Breast epithelium (tissue), 4 donors: ENCODE measurements at regions not wholly inside any gene's neighbourhood (a gene's known extent, or its start where the extent isn't known, plus 50 kb on each side); places are given as distances from the start of the nearest gene placed in this dataset.

Experiments used
- DNase-seq, 2 donors: peaks; one replicate each; pipeline ENCODE4 v3.0.0-alpha.2; 2019; ENCODE audit warnings: low spot score in 2 of 2
- H3K27ac ChIP-seq, 2 donors: fragments of 200-600 bp; sonication (generic) in 1 of 2; one replicate each; pipeline ENCODE4 v1.5.1; 2016 to 2019; ENCODE audit warnings: mild to moderate bottlenecking in 1 of 2
- H3K27me3 ChIP-seq, 2 donors: fragments of 200-600 bp; sonication (generic) in 1 of 2; one replicate each; pipeline versions ENCODE4 v1.5.1 to v1.6.0; 2017 to 2019; ENCODE audit warnings: control low read depth in 1 of 2, mild to moderate bottlenecking in 1 of 2
- H3K36me3 ChIP-seq: fragments of 200-600 bp; one replicate; pipeline ENCODE4 v1.5.1; 2019
- H3K4me1 ChIP-seq, 2 donors: fragments of 200-600 bp; sonication (generic); one replicate each; pipeline ENCODE4 v1.5.1; 2016 to 2019; ENCODE audit warnings: control low read depth in 1 of 2
- H3K4me3 ChIP-seq, 3 donors: fragments of 200-600 bp; sonication (generic); 1 replicate in 2 of 3; 2 replicates in 1 of 3; pipeline ENCODE4 v1.5.1; 2016 to 2019; ENCODE audit warnings: mild to moderate bottlenecking in 3 of 3, moderate library complexity in 2 of 3
- H3K9me3 ChIP-seq, 2 donors: fragments of 200-600 bp; sonication (generic) in 1 of 2; one replicate each; pipeline ENCODE4 v1.5.1; 2016 to 2019; ENCODE audit warnings: control low read depth in 1 of 2
- POLR2A ChIP-seq: fragments of 450-650 bp; IDR thresholded peaks from one replicate; pipeline ENCODE4 v1.6.1; 2016; ENCODE audit warnings: antibody characterized with exemption, mild to moderate bottlenecking, moderate library complexity
- POLR2AphosphoS5 ChIP-seq, 3 donors: sonication (generic); formaldehyde crosslinking; IDR thresholded peaks; one replicate each; pipeline ENCODE4 v1.6.1; 2017; ENCODE audit warnings: antibody characterized with exemption in 3 of 3
- intact Hi-C: fragments of 100-400 bp; cut with DNase I; formaldehyde crosslinking; loops from one replicate; pipeline ENCODE4 v1.15.1; 2023; ENCODE audit warnings: low total_unique reads
- TF ChIP-seq, protein P1 (sequence below), 3 donors: fragments of 450-650 bp; IDR thresholded peaks; one replicate each; pipeline ENCODE4 v1.5.1; 2016 to 2017; ENCODE audit warnings: antibody characterized with exemption in 3 of 3, mild to moderate bottlenecking in 3 of 3, moderate library complexity in 3 of 3

DNA sequence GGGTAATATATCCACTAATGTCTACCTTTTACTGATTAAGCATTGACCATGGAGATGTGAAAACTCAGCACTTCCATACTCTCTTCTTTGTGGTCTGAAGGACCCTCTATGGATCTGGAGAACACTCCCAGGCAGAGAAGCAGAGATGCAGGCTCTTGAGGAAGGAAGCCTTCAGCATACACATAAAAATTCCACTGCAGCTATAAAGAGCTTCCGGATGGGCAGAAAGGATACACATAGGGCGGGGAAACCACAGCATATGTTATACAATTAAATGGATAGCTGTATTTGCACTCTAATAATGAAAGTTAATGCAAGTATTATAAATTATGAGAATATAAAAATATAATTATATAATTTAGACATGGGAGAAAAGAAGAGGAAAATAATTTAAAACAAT is 1258.2 kb upstream of the ALCAM start:
- Histone ChIP-seq H3K27ac (no peak overlapping the region), H3K4me3 (no peak overlapping the region), H3K4me1 (no peaks in the 10 kb centered on the region), H3K36me3 (no peaks in the 10 kb centered on the region), H3K9me3 (no peaks in the 10 kb centered on the region), H3K27me3 (no peaks in the 10 kb centered on the region)
- DNase-seq = no peak
- intact Hi-C loops = no loop called here
- TF ChIP-seq POLR2AphosphoS5 (IDR thresholded peaks at IDR 0.05) = no peak
- TF ChIP-seq, protein P1, sequence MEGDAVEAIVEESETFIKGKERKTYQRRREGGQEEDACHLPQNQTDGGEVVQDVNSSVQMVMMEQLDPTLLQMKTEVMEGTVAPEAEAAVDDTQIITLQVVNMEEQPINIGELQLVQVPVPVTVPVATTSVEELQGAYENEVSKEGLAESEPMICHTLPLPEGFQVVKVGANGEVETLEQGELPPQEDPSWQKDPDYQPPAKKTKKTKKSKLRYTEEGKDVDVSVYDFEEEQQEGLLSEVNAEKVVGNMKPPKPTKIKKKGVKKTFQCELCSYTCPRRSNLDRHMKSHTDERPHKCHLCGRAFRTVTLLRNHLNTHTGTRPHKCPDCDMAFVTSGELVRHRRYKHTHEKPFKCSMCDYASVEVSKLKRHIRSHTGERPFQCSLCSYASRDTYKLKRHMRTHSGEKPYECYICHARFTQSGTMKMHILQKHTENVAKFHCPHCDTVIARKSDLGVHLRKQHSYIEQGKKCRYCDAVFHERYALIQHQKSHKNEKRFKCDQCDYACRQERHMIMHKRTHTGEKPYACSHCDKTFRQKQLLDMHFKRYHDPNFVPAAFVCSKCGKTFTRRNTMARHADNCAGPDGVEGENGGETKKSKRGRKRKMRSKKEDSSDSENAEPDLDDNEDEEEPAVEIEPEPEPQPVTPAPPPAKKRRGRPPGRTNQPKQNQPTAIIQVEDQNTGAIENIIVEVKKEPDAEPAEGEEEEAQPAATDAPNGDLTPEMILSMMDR (IDR thresholded peaks at IDR 0.05) = no peak
- no peak for TF ChIP-seq POLR2A

DNA sequence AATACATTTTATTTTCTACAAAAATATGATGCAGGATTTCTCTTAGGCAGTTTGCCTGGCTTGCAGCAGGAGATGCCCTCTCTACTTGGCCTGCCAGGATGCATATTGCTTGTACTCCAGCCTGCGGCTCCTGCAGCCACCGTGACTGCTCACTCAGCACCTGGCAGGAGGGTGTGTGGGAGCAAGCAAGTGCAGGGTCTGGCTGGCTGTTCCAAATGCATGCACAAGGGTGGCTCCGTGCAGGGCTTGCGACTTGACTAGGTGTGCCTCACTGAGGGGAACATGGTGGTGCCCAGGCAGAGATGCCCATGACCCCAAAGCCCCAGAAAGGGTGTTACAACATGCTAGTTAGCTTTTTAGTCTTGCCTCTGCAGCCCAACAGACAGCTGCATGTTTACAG is 1240.2 kb upstream of the ALCAM start:
- Histone ChIP-seq H3K36me3 (no peaks in the 10 kb centered on the region), H3K4me3 (no peak overlapping the region), H3K27ac (no peak overlapping the region), H3K27me3 (no peaks in the 10 kb centered on the region), H3K4me1 (no peaks in the 10 kb centered on the region), H3K9me3 (peaks cover 0 to 4% of the 10 kb centered on the region in 2 donors)
- no peak for DNase-seq
- intact Hi-C loops = no loop called here
- TF ChIP-seq POLR2AphosphoS5 (IDR thresholded peaks at IDR 0.05) (no peak), POLR2A (no peak)
- TF ChIP-seq, protein P1 (IDR thresholded peaks at IDR 0.05) = no peak

DNA sequence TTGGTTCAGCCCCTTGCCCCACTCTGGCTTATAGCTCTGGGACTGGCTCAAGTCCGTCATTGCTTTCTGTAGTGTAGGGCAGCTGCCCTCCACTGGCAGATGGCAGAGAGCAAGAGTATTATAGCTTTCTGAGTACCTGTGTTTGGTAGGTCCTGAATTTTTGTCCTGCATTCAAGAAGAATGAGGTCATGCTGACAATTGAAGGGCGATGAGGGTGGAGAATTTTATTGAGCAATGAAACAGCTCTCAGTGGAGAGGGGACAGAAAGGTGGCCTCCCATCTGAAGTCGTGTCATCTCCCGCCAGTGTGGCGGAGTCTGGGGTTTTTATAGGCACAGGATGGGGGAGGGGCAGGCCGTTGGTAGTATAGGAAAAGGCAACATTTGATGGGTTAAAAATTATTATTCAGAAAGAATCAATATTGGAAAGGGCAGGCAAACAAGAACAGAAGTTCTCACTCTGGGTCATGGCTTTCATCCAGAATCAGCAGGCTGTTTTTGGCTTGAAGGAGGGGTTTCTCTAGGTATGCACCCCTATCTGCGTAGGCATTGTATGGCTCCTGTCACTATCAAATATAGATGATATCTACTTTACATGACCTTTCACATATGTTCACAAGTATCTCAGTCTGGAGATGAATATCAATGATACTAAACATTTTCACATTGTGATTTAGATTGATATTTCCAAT is 1239.7 kb upstream of the ALCAM start:
- H3K27me3 ChIP-seq = no peaks in the 10 kb centered on the region
- H3K4me1 ChIP-seq = no peaks in the 10 kb centered on the region
- no peak for DNase-seq
- H3K27ac ChIP-seq = no peak overlapping the region
- H3K4me3 ChIP-seq = no peak overlapping the region
- peaks cover 0 to 4% of the 10 kb centered on the region in 2 donors for H3K9me3 ChIP-seq
- TF ChIP-seq POLR2AphosphoS5 (IDR thresholded peaks at IDR 0.05) (no peak), POLR2A (no peak)
- TF ChIP-seq, protein P1 (IDR thresholded peaks at IDR 0.05) = no peak
- intact Hi-C loops = no loop called here
- H3K36me3 ChIP-seq = no peaks in the 10 kb centered on the region

DNA sequence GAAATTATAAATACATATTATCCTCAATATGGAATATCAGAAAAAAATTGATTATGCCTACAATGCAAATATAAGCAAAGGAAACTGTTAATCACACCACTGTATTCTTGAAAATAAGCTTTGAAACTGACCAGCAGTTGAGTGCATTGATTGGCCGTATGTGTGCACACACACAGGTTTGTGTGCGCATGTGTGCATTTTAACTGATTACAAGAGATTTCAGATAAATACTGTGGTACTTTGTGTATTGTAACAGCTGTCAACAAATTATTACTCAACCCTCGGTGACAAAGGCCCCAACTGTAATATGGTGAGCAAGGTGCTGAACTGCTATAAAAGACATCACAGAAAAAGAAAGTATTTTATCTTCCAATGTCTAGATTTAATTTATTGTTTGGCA is 1238.9 kb upstream of the ALCAM start:
- H3K27me3 ChIP-seq = no peaks in the 10 kb centered on the region
- no peak for DNase-seq
- H3K36me3 ChIP-seq = no peaks in the 10 kb centered on the region
- no peaks in the 10 kb centered on the region for H3K4me1 ChIP-seq
- no peak overlapping the region for H3K4me3 ChIP-seq
- TF ChIP-seq POLR2A = no peak
- intact Hi-C loops = no loop called here
- H3K9me3 ChIP-seq = peaks cover 0 to 4% of the 10 kb centered on the region in 2 donors
- no peak overlapping the region for H3K27ac ChIP-seq

DNA sequence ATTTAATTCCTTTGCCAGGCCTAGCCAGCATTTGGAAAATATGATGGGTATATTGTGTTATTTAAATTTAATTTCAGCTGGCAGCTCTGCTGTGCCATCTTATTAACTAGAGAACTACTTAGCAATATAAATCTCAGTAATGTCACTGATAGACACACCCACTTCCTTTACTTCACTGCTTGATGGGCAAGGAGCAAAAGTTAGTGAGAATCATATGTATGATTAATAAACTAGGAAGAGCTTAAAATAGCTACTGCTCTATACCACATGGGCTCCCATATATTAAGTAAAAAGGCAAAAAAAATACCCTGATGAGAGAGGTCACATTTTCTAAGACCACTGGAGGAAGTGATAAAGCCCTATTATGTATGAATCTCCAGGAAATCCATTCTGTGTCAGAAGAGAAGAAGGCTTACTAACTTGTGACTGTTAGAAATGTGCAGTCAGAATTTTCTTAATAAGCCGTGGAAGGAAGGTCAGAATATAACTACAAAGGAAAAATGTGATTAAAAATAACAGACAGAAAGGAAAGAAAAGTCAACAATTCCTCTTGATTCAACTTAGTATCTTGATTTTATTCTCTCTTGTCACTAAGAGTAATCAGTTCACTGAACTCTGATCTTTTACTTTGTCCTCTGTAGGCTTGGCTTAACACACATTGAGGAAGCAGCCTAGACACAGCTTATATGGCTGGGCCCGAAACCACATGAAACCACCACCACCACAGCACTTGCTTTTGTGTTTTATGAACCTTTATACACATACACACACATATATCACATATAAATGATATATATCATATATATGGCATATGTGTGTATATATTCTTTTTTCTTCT is 1233.9 kb upstream of the ALCAM start:
- TF ChIP-seq POLR2A (no peak), POLR2AphosphoS5 (IDR thresholded peaks at IDR 0.05) (no peak)
- TF ChIP-seq, protein P1 (IDR thresholded peaks at IDR 0.05) = no peak
- Histone ChIP-seq H3K36me3 (no peaks in the 10 kb centered on the region), H3K4me1 (no peaks in the 10 kb centered on the region), H3K9me3 (peaks cover 0 to 4% of the 10 kb centered on the region in 2 donors), H3K4me3 (no peak overlapping the region), H3K27ac (no peak overlapping the region), H3K27me3 (no peaks in the 10 kb centered on the region)
- intact Hi-C loops = no loop called here
- DNase-seq = no peak
